Naive thymus-derived CD8-positive, alpha-beta T cell (primary cell): ENCODE measurements at regions not wholly inside any gene's neighbourhood (a gene's known extent, or its start where the extent isn't known, plus 50 kb on each side); places are given as distances from the start of the nearest gene placed in this dataset.
A peak's percentile ranks its signal among the peaks of the same experiment; 100 is the strongest.
"Not testable (repeated sequence)": the region's sequence is repeated elsewhere in the genome, so short reads cannot be mapped to it uniquely, and the experiment has no call there.

Source experiments
- ATAC-seq, 2 donors: fragments of 150-1000 bp; cut with Tn5 transposase in 1 of 2; sonication (Bioruptor Pico), chemical (Tn5 transposase) in 1 of 2; 1 replicate in 1 of 2; 2 replicates in 1 of 2; pipeline ENCODE4 v1.10.0; 2021; ENCODE audit warnings: mild to moderate bottlenecking in 2 of 2, moderate library complexity in 2 of 2
- POLR2A ChIA-PET: fragments of 350-600 bp; sonication (Branson Sonifier 250); formaldehyde crosslinking; loops from one replicate; lab custom pipeline; 2021; ENCODE audit warnings: antibody characterized with exemption; lab: Charles Lee
- DNase-seq, 10 donors: peaks; one replicate each; pipeline versions ENCODE4 v3.0.0 to v3.0.0-alpha.2; 2020 to 2022
- H3K27ac Mint-ChIP-seq, 10 donors: one replicate each; pipeline ENCODE4 v1.8.0; 2020 to 2022; ENCODE audit warnings: mild to moderate bottlenecking in 10 of 10, mixed read lengths in 10 of 10, moderate library complexity in 4 of 10, inconsistent platforms in 1 of 10
- H3K27me3 Mint-ChIP-seq, 5 donors: one replicate each; pipeline ENCODE4 v1.8.0; 2021 to 2022; ENCODE audit warnings: mixed read lengths in 5 of 5
- H3K36me3 Mint-ChIP-seq, 3 donors: one replicate each; pipeline ENCODE4 v1.8.0; 2020 to 2022; ENCODE audit warnings: mixed read lengths in 3 of 3, mild to moderate bottlenecking in 2 of 3, inconsistent platforms in 1 of 3
- H3K4me1 Mint-ChIP-seq, 4 donors: one replicate each; pipeline ENCODE4 v1.8.0; 2021 to 2022; ENCODE audit warnings: mixed read lengths in 4 of 4
- H3K4me3 Mint-ChIP-seq, 10 donors: one replicate each; pipeline ENCODE4 v1.8.0; 2020 to 2022; ENCODE audit warnings: mild to moderate bottlenecking in 10 of 10, mixed read lengths in 10 of 10, moderate library complexity in 6 of 10, inconsistent platforms in 1 of 10
- H3K9me3 Mint-ChIP-seq, 9 donors: one replicate each; pipeline ENCODE4 v1.8.0; 2020 to 2022; ENCODE audit warnings: mixed read lengths in 9 of 9, mild to moderate bottlenecking in 3 of 9, inconsistent platforms in 1 of 9, moderate library complexity in 1 of 9

- H3K27ac Mint-ChIP-seq: no peak overlapping the region
- H3K27me3 Mint-ChIP-seq: no peaks in the 10 kb centered on the region
- ATAC-seq (no peak), DNase-seq (no peak)
- no peaks in the 10 kb centered on the region for H3K4me1 Mint-ChIP-seq
- no peak overlapping the region for H3K4me3 Mint-ChIP-seq
- peaks cover 4 to 10% (median 7%) of the 10 kb centered on the region in 9 donors for H3K9me3 Mint-ChIP-seq
- H3K36me3 Mint-ChIP-seq: no peaks in the 10 kb centered on the region
- POLR2A ChIA-PET: no interaction called here
These were observed 373.3 kb upstream of the FAM174A start for GRCh38 chr5:100161868-100162267.

GRCh38 chr5:100157066-100157465 lies 378.1 kb upstream of the FAM174A start:
- Mint-ChIP-seq H3K4me3 (no peak overlapping the region), H3K4me1 (no peaks in the 10 kb centered on the region), H3K27me3 (no peaks in the 10 kb centered on the region), H3K36me3 (no peaks in the 10 kb centered on the region), H3K9me3 (peaks cover 0 to 9% (median 4%) of the 10 kb centered on the region in 9 donors), H3K27ac (no peak overlapping the region)
- ATAC-seq: no peak
- POLR2A ChIA-PET: no interaction called here
- no peak for DNase-seq

GRCh38 chr5:100148239-100148638 lies 386.9 kb upstream of the FAM174A start:
- Mint-ChIP-seq H3K9me3 (peaks cover 0 to 7% (median 0%) of the 10 kb centered on the region in 9 donors), H3K4me1 (no peaks in the 10 kb centered on the region), H3K4me3 (no peak overlapping the region), H3K36me3 (no peaks in the 10 kb centered on the region), H3K27ac (no peak overlapping the region), H3K27me3 (no peaks in the 10 kb centered on the region)
- no peak for ATAC-seq
- DNase-seq: no peak
- POLR2A ChIA-PET: no interaction called here

- POLR2A ChIA-PET: no interaction called here
- no peaks in the 10 kb centered on the region for H3K36me3 Mint-ChIP-seq
- ATAC-seq: no peak
- H3K27ac Mint-ChIP-seq: no peak overlapping the region
- H3K4me1 Mint-ChIP-seq: no peaks in the 10 kb centered on the region
- no peaks in the 10 kb centered on the region for H3K27me3 Mint-ChIP-seq
- DNase-seq: no peak
- H3K9me3 Mint-ChIP-seq: peaks cover 0 to 7% (median 0%) of the 10 kb centered on the region in 9 donors
- H3K4me3 Mint-ChIP-seq: no peak overlapping the region
These were observed 392.6 kb upstream of the FAM174A start for GRCh38 chr5:100142607-100143006.

- DNase-seq: no peak
- POLR2A ChIA-PET: no interaction called here
- Mint-ChIP-seq H3K4me1 (no peaks in the 10 kb centered on the region), H3K27ac (no peak overlapping the region), H3K9me3 (peaks cover 0 to 2% (median 0%) of the 10 kb centered on the region in 9 donors), H3K27me3 (no peaks in the 10 kb centered on the region), H3K4me3 (no peak overlapping the region), H3K36me3 (no peaks in the 10 kb centered on the region)
- ATAC-seq: peak in 1 of 2 donors; percentile 10
These were observed 404.0 kb upstream of the FAM174A start for GRCh38 chr5:100131161-100131560.

- no peaks in the 10 kb centered on the region for H3K27me3 Mint-ChIP-seq
- H3K4me1 Mint-ChIP-seq: no peaks in the 10 kb centered on the region
- no peak overlapping the region for H3K4me3 Mint-ChIP-seq
- ATAC-seq: no peak
- POLR2A ChIA-PET: no interaction called here
- H3K36me3 Mint-ChIP-seq: no peaks in the 10 kb centered on the region
- H3K27ac Mint-ChIP-seq: no peak overlapping the region
- peaks cover 0 to 2% (median 0%) of the 10 kb centered on the region in 9 donors for H3K9me3 Mint-ChIP-seq
- no peak for DNase-seq
These were observed 404.9 kb upstream of the FAM174A start for GRCh38 chr5:100130307-100130706.

GRCh38 chr5:100119903-100120302 lies 415.3 kb upstream of the FAM174A start:
- Mint-ChIP-seq H3K27ac (no peak overlapping the region), H3K27me3 (no peaks in the 10 kb centered on the region), H3K4me1 (no peaks in the 10 kb centered on the region), H3K9me3 (peaks cover 0 to 7% (median 0%) of the 10 kb centered on the region in 9 donors), H3K4me3 (no peak overlapping the region), H3K36me3 (no peaks in the 10 kb centered on the region)
- POLR2A ChIA-PET: no interaction called here
- no peak for ATAC-seq
- DNase-seq: no peak

GRCh38 chr5:100110497-100110896 lies 424.7 kb upstream of the FAM174A start:
- Mint-ChIP-seq H3K27me3 (no peaks in the 10 kb centered on the region), H3K4me3 (no peak overlapping the region), H3K4me1 (no peaks in the 10 kb centered on the region), H3K36me3 (peaks cover 0 to 16% (median 0%) of the 10 kb centered on the region in 3 donors), H3K9me3 (peaks cover 0 to 40% (median 16%) of the 10 kb centered on the region in 9 donors), H3K27ac (no peak overlapping the region)
- ATAC-seq (no peak), DNase-seq (no peak)
- POLR2A ChIA-PET: no interaction called here

- peaks cover 0 to 16% (median 0%) of the 10 kb centered on the region in 3 donors for H3K36me3 Mint-ChIP-seq
- DNase-seq: no peak
These were observed 426.3 kb upstream of the FAM174A start for GRCh38 chr5:100108883-100109282.

GRCh38 chr5:100103592-100104119 lies 431.5 kb upstream of the FAM174A start:
- ATAC-seq: not testable (repeated sequence)

More at GRCh38 chr5:100108883-100109282, 426.3 kb upstream of the FAM174A start:
- POLR2A ChIA-PET: no interaction called here
- Mint-ChIP-seq H3K27ac (no peak overlapping the region), H3K9me3 (peaks cover 0 to 40% (median 16%) of the 10 kb centered on the region in 9 donors), H3K4me3 (no peak overlapping the region), H3K4me1 (no peaks in the 10 kb centered on the region), H3K27me3 (no peaks in the 10 kb centered on the region)
- ATAC-seq: no peak

GRCh38 chr5:100101466-100101865 lies 433.7 kb upstream of the FAM174A start:
- ATAC-seq, H3K4me1 Mint-ChIP-seq, H3K4me3 Mint-ChIP-seq, H3K27ac Mint-ChIP-seq, POLR2A ChIA-PET, H3K36me3 Mint-ChIP-seq, H3K9me3 Mint-ChIP-seq, H3K27me3 Mint-ChIP-seq, DNase-seq: not testable (repeated sequence)

More at GRCh38 chr5:100103592-100104119, 431.5 kb upstream of the FAM174A start:
- H3K27me3 Mint-ChIP-seq, H3K36me3 Mint-ChIP-seq, H3K4me3 Mint-ChIP-seq, DNase-seq, H3K27ac Mint-ChIP-seq, POLR2A ChIA-PET, H3K4me1 Mint-ChIP-seq: not testable (repeated sequence)
- peaks cover 0 to 14% (median 7%) of the 10 kb centered on the region in 9 donors for H3K9me3 Mint-ChIP-seq

- H3K36me3 Mint-ChIP-seq, H3K9me3 Mint-ChIP-seq, H3K4me1 Mint-ChIP-seq, H3K27me3 Mint-ChIP-seq, POLR2A ChIA-PET, H3K27ac Mint-ChIP-seq, DNase-seq, H3K4me3 Mint-ChIP-seq, ATAC-seq: not testable (repeated sequence)
These were observed 438.8 kb upstream of the FAM174A start for GRCh38 chr5:100096328-100096727.

- H3K4me3 Mint-ChIP-seq, DNase-seq, POLR2A ChIA-PET, H3K4me1 Mint-ChIP-seq, H3K27ac Mint-ChIP-seq, H3K36me3 Mint-ChIP-seq, H3K27me3 Mint-ChIP-seq, H3K9me3 Mint-ChIP-seq, ATAC-seq: not testable (repeated sequence)
These were observed 454.5 kb upstream of the FAM174A start for GRCh38 chr5:100080703-100081102.

GRCh38 chr5:100079163-100079562 lies 456.0 kb upstream of the FAM174A start:
- DNase-seq, ATAC-seq, H3K4me3 Mint-ChIP-seq, H3K4me1 Mint-ChIP-seq, H3K36me3 Mint-ChIP-seq, H3K27ac Mint-ChIP-seq, H3K9me3 Mint-ChIP-seq, H3K27me3 Mint-ChIP-seq, POLR2A ChIA-PET: not testable (repeated sequence)
